Prostate gland (tissue), 2 donors: ENCODE measurements at regions not wholly inside any gene's neighbourhood (a gene's known extent, or its start where the extent isn't known, plus 50 kb on each side); places are given as distances from the start of the nearest gene placed in this dataset.

Experiments
- POLR2A ChIP-seq: fragments of 450-650 bp; IDR thresholded peaks from one replicate; pipeline ENCODE4 v1.6.1; 2016; ENCODE audit warnings: antibody characterized with exemption, mild to moderate bottlenecking
- POLR2AphosphoS5 ChIP-seq: sonication (generic); formaldehyde crosslinking; IDR thresholded peaks from one replicate; pipeline ENCODE4 v1.6.1; 2017; ENCODE audit warnings: antibody characterized with exemption
- TF ChIP-seq, protein P1 (sequence below), 4 experiments: fragments of 200-600 bp in 2 of 4; fragments of 450-650 bp in 2 of 4; sonication (generic) in 2 of 4; IDR thresholded peaks; 1 replicate in 3 of 4; 2 replicates in 1 of 4; pipeline ENCODE4 v1.5.1; 2016 to 2019; ENCODE audit warnings: antibody characterized with exemption in 4 of 4, mild to moderate bottlenecking in 2 of 4, moderate library complexity in 2 of 4

DNA sequence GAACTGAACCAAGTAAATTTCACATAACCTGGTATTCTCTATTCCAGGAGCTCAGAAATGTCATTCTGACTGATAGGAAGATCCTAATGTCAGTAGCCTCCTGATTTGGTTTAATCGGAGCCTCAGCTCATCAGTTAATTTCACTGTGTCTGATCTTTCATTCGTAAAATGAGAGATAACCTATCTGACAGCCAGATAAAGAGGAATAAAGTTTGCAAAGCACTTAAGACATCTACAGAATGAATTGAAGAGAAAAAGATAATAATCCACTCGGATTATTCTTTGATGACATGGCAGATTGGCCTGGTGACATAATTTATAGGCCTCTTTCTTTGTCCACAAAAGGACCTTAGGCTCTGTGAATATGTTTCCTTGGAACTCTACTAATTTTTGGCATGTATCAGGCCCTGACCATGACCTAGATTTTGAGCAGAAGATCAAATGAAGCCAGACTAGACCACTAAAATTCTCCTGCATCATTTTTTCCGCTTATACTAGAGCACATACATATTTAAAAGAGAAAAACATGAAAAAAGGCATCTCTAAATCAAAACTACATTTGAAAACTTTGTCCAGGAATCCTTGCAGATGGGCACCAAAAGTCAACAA, 312.4 kb downstream of the MTX2 start:
- TF ChIP-seq, protein P1, sequence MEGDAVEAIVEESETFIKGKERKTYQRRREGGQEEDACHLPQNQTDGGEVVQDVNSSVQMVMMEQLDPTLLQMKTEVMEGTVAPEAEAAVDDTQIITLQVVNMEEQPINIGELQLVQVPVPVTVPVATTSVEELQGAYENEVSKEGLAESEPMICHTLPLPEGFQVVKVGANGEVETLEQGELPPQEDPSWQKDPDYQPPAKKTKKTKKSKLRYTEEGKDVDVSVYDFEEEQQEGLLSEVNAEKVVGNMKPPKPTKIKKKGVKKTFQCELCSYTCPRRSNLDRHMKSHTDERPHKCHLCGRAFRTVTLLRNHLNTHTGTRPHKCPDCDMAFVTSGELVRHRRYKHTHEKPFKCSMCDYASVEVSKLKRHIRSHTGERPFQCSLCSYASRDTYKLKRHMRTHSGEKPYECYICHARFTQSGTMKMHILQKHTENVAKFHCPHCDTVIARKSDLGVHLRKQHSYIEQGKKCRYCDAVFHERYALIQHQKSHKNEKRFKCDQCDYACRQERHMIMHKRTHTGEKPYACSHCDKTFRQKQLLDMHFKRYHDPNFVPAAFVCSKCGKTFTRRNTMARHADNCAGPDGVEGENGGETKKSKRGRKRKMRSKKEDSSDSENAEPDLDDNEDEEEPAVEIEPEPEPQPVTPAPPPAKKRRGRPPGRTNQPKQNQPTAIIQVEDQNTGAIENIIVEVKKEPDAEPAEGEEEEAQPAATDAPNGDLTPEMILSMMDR (IDR thresholded peaks at IDR 0.05): no peak
- TF ChIP-seq POLR2A (no peak), POLR2AphosphoS5 (no peak)
